GM18517 (cell line): ENCODE measurements at regions not wholly inside any gene's neighbourhood (a gene's known extent, or its start where the extent isn't known, plus 50 kb on each side); places are given as distances from the start of the nearest gene placed in this dataset.
"Not testable (repeated sequence)": the region's sequence is repeated elsewhere in the genome, so short reads cannot be mapped to it uniquely, and the experiment has no call there.

Source experiments
- ATAC-seq: cut with Tn5 transposase; IDR thresholded peaks from one replicate; pipeline ENCODE4 v1.9.1; 2021; ENCODE audit warnings: mild to moderate bottlenecking, moderate library complexity; ENCODE audit not compliant: unreplicated experiment

- no peak for ATAC-seq
Observed at GRCh38 chr5:113719549-113719948, 206.1 kb downstream of the YTHDC2 start.

DNA sequence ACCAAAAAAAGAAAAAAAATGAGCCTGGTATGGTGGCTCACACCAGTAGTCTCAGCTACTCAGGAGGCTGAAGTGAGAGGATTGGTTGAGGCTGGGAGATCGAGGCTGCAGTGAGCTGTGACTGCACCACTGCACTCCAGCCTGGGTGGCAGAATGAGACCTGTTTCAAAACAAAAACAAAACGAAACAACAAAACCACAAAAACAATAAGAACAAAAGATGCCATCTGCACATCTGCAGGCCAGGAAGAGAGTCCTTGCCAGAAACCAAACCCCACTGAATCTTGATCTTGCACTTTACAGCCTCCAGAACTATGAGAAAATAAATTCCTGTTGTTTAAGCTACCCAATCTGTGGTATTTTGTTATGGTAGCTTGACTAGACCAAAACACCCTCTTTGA lies 207.7 kb downstream of the YTHDC2 start:
- no peak for ATAC-seq

DNA sequence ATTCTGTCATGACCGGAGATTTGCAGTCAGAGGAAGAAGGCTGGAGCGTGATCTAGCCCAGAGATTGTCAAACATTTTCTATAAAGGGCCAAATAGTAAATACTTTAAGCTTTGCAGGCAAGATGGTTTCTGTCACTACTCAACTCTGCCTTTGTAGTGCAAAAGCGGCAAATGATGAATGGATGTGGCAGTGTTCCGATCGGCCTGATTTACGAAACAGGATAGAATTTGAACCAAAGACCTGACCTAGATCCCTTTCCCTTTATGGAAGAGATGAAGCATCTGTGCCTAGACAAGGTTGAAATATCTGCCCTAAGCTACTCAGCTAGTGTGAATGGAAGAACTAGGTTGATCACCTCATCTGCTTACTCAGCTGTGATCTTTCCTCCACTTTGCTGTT lies 209.5 kb downstream of the YTHDC2 start:
- no peak for ATAC-seq

- ATAC-seq: no peak
Observed at GRCh38 chr5:113735751-113736150, 222.3 kb downstream of the YTHDC2 start.

- ATAC-seq: no peak
Observed at GRCh38 chr5:113742176-113742575, 228.7 kb downstream of the YTHDC2 start.

GRCh38 chr5:113742639-113743038 lies 229.1 kb downstream of the YTHDC2 start:
- no peak for ATAC-seq

- ATAC-seq: no peak
Observed at GRCh38 chr5:113748403-113748802, 234.9 kb downstream of the YTHDC2 start.

- no peak for ATAC-seq
Observed at GRCh38 chr5:113749334-113749733, 235.8 kb downstream of the YTHDC2 start.

GRCh38 chr5:113753182-113753581 lies 239.7 kb downstream of the YTHDC2 start:
- not testable (repeated sequence) for ATAC-seq

DNA sequence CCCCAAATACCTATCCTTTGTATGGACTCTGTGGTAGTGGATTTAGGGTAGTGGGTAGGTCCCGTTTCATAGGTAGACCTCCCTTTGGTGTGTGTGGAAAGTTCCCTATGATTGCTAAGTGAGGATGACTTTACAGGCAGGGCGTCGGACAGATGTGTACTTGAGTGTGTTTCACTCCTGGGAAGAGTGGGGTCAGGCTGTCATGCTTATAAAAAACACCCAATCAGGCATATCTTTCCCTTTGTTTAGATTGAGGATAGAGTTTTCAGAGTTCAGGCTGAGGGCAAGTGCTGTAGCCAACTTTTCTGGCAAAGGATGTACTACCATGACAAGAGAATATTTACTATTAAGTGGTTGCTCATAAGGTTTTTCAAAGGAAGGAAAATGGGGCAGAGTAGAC lies 242.0 kb downstream of the YTHDC2 start:
- ATAC-seq: no peak

DNA sequence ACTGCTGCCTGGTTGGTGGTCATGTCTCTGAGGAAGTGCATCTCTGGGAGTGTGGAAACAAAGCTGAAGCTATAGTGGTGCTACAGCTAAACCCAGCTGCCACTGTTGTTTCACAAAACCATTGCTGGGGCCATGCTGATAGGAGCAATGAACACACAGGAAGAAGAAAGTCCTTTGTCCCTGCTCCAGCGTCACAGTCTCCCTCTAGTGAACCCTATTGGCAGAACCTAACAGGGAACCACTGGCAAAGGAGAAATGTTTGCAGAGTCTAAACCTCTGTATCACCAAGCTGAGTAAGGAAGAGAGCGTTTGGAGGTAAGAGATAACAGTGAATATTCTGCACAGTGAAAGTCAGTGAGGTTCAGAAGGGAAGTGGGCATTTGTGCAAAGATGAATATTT lies 244.0 kb downstream of the YTHDC2 start:
- no peak for ATAC-seq

- ATAC-seq: no peak
Observed at GRCh38 chr5:113759505-113759904, 246.0 kb downstream of the YTHDC2 start.

GRCh38 chr5:113760486-113760885 lies 247.0 kb downstream of the YTHDC2 start:
- ATAC-seq: no peak

DNA sequence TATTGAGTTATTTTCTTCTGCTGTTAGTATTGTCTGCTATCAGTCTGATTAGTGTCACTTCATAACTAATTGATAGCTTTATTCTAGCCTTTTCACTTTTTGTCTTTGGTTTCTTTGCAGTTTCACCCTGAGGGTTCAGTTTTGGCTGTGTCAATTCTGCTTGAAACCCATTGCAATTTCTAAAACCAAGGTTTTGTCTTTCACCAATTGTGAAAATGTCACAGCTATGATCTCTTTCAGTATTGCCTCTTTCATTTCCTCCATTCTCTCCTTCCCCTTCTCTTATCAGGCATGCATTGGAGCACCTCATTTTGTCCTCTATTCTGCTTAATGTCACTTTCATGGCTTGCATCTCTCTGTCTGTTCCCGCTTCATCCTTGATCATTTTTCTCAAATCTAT lies 248.1 kb downstream of the YTHDC2 start:
- no peak for ATAC-seq

DNA sequence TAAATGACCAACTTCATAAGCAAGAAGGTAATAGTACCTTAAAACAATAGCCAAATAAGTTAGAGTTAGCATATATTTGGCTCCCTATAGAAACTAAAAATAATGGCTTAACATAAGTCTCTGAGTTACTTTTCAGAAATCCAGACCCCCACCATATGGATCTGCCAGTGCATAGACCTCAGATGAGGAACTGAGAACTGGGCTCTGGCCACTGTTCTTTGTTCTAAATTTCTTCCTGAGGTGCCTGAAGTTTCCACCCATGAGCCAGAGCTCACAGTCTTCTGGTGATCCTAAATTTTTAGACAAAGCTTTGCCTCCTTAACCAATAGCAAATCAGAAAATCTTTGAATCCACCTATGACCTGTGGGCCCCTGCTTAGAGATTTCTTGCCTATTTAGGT lies 250.9 kb downstream of the YTHDC2 start:
- no peak for ATAC-seq

GRCh38 chr5:113766827-113767226 lies 253.3 kb downstream of the YTHDC2 start:
- not testable (repeated sequence) for ATAC-seq

GRCh38 chr5:113770648-113771047 lies 257.2 kb downstream of the YTHDC2 start:
- ATAC-seq: no peak

- no peak for ATAC-seq
Observed at GRCh38 chr5:113771483-113771882, 258.0 kb downstream of the YTHDC2 start.

GRCh38 chr5:113776168-113776567 lies 262.7 kb downstream of the YTHDC2 start:
- ATAC-seq: no peak

DNA sequence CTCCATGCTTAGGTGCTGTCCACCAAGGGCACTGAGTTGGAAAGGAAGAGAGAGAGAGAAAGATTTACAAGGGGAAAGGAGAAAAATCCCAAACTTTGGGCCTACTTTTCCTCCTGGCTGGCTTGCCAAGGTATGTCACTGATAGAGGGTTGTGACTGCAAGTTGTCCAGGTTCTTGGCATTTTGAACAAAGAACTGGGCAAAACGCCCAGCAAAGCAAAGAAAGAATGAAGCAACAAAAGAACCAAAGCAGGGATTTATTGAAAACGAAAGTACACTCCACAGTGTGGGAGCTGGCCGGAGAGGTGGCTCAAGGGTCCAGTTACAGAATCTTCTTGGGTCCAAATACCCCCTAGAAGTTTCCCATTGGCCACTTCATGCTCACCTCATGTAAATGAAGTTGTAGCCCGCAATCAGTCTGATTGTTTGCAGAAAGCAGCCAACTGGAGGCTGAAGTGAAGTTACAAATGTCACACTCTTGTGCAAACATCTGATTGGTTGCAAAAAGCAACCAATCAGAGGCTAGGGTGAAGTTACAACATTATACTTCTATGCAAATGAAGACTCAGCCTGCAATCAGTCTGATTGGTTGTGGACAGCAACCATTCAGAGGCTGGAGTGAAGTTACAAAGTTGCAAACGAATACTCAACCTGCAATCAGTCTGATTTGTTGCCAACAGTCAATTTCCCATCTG lies 263.5 kb downstream of the YTHDC2 start:
- no peak for ATAC-seq

GRCh38 chr5:113778147-113778546 lies 264.7 kb downstream of the YTHDC2 start:
- no peak for ATAC-seq

DNA sequence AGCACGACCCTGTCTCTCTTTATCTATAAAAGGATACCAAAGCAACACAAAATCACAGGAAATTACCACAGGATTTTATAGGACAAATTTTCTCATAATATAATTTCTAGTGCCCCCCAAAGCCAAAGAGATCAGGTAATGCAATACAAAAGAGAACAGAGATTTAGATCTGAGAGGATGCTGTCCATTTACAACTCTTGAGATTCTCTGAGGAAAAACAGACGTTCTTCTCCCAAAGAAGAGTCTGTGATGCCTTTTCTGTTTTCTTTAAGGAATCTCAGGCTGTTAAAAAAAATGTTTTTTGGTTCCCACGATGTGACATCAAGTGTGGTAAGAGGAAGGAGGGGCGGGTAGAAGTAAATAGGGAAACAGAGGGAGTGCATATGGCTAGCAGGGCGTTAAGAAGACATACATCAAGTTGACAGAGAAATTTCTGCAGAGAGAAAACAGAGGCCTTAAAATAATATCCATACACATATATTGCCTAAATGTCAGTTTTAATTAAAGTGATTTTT lies 274.7 kb downstream of the YTHDC2 start:
- no peak for ATAC-seq

DNA sequence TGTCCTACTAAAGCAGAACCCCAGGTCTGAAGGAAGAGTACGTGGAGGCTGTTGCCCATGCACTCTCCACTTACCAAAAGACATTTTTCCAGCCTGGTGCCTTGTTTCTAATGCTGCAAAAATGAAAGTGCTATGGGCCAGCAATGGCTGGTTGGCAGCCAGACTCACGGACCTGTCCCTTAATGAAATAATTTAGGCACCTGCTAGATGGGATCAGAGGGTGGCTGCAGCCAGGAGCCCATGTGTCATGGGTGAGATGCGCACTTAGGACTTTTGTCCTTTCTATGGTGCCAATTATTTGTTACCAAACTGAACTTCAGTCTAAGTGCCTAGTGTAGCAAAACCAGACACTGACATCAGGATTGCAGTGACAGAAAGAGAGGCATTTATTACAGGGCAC lies 276.3 kb downstream of the YTHDC2 start:
- no peak for ATAC-seq
